HG03439 (cell line): ENCODE measurements at regions not wholly inside any gene's neighbourhood (a gene's known extent, or its start where the extent isn't known, plus 50 kb on each side); places are given as distances from the start of the nearest gene placed in this dataset.

ENCODE experiments used
- ATAC-seq: cut with Tn5 transposase; IDR thresholded peaks from one replicate; pipeline ENCODE4 v1.9.1; 2021; ENCODE audit warnings: mild to moderate bottlenecking, moderate library complexity; ENCODE audit not compliant: unreplicated experiment

DNA sequence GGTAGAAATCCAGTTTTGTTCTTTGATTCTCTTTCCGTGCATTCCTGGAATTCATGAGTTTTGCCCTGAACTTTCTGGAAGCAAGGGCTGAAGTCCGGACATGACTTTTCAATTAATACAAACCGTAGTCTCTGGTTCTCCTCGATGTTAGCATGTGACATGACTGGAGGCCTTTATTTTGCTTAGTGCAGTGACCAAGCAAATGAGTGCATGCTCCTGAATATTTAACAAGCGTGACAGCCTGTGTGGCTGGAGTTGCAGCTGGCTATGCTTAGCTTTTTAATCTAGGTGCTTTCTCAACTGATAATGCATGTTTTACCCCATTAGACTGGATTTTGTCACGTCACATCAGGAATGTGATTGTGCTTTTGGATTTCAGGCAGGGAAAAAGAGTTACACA is 302.1 kb downstream of the MAP2K6 start:
- ATAC-seq = no peak

- no peak for ATAC-seq
Measured at GRCh38 chr17:69717214-69717613, 302.7 kb downstream of the MAP2K6 start.

GRCh38 chr17:69717819-69718218 is 303.3 kb downstream of the MAP2K6 start:
- no peak for ATAC-seq

GRCh38 chr17:69719474-69720048 is 305.1 kb downstream of the MAP2K6 start:
- ATAC-seq = no peak

GRCh38 chr17:69722518-69722917 is 308.0 kb downstream of the MAP2K6 start:
- ATAC-seq = no peak

GRCh38 chr17:69723316-69723715 is 308.8 kb downstream of the MAP2K6 start:
- no peak for ATAC-seq

DNA sequence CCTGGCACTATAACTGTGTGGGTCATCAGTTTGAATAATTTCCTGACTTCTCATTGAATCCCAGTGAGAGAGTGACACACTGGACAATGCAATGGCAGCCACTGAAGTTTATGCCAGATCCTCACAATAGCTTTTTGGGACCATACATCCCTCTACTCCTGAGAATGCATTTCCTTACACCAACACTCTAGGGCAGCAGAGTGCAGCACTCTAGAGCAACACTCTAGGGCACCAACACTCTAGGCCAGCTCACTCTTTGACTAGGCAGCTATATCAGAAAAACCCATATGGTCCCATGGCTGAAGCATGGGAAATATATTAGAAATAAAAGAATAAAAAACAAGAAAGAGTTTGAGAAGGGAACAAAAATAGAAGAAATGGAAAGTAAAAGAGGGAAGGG is 309.2 kb downstream of the MAP2K6 start:
- no peak for ATAC-seq

- no peak for ATAC-seq
Measured at GRCh38 chr17:69724238-69724637, 309.7 kb downstream of the MAP2K6 start.

DNA sequence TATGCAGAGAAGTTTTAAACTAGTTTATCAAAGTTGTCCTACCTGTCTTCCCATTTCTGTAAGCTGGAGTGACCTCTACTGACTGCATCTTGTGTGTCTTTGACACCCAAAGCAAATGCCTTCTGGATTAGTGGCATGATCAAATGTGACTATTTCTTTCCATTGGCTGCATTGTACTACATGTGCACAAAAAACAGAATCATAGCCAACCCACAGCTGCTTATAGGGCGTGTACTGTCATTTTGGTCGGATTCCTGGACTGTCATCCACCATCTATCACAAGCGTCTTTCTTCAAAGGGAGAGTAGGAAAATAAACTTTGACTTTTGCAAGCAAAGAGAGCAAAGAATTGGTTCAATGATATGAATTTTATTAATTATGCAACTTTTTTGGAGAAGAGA is 310.6 kb downstream of the MAP2K6 start:
- no peak for ATAC-seq

DNA sequence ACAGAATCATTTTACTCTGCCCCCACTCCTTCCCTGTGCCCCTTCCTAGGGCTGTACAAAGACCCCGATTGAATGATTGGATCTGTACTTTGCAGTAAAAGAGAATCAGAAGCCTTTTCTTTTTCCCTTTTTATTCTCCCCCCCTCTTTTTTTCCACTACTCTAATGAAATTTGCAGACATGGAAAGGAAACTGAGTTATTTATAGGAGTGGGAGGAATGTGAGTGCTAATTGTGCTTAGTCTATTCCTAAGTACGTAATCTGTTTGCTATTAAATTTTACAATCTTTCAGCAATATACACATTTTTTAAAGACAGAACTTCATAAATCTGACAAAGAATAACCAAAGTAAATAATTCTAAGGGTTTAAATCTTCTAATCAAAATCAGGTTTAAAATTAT is 314.3 kb downstream of the MAP2K6 start:
- no peak for ATAC-seq

DNA sequence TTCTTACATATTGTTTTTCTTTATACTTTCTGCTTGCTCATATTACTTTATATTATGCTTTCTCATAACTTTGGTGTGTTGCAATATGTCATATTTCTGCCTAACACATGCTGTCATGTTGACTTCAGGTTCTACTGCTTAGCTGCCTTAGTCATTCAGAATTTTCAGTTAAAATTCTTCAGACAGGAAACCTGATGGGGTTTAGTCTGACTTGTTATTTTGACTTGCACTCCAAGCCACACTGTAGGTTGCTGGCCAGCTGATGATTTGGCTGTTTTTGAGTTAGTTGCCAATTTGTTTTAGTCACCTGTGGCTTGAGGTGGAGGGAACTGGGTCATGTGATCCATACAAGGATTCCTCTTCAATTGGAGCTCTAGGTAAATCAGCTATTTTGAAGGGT is 315.4 kb downstream of the MAP2K6 start:
- no peak for ATAC-seq

DNA sequence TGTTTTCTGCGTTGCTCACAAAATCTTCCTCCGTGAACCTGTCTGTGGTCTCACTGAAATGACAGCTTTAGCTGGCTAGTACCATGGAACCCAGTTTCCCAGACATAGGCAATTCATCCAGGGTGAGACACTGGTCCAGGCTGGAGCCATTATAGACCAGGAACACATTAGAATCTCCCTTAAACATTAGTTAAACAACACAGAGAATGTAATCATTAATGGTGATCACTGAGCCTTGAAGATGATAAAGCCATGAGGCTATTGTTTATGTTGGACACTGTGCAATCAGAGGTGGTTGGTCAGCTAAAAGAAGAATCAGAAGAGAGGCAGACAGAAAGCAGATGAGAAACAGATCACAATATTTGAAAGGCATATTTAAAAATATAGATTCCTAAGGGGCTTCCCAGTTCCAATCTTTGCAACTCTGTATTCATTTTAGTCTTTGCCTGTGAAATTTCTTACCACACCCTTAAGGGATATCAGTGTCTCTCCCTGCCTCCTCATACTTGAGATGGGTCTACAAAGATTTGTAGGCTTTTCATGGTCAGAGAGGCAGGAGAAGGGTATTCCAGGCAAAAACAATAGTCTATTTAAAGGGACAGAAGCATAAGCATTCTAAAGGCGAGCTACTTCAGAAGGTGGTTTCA is 317.9 kb downstream of the MAP2K6 start:
- ATAC-seq = no peak

DNA sequence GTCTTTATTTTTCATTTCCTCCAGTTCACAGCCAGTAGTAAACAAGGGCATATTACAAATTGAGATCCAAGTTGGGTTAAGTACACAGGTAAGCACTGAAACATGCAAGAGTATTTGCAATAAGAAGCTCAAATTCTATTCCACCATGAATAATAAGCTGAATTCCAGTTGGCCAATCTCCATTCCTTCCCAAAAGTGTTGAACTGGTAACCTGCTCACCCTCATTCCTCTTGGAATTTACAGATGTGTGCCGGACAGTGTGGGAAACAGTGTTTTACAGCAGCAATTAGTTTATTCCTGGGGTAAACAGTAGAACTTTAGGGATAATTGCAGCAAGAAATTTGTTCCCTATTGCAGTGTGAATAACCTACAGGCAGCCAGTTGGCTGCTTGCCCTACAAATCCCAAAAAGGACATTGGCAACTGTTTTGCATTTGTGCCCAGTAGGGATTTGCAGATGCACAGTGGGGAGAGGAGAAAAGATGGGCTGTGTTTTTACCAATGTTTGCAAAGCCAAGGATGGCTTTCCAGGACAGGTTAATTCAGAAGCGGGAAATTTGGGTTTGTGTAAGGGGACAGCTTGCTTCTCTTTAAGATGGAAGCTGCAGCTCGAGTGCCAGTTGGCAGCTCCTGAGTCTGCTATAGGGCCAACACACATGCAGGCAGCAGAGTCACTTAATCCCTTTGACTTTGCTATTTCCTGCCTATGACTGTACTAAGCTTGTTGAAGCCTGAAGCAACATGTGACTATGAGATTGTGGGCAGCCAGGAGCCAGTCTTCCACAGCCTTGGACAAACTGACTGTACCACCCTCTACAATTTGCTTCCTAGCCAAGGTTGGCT is 318.9 kb downstream of the MAP2K6 start:
- ATAC-seq = no peak

- no peak for ATAC-seq
Measured at GRCh38 chr17:69734656-69735055, 320.2 kb downstream of the MAP2K6 start.

GRCh38 chr17:69735285-69735684 is 320.8 kb downstream of the MAP2K6 start:
- ATAC-seq = no peak

DNA sequence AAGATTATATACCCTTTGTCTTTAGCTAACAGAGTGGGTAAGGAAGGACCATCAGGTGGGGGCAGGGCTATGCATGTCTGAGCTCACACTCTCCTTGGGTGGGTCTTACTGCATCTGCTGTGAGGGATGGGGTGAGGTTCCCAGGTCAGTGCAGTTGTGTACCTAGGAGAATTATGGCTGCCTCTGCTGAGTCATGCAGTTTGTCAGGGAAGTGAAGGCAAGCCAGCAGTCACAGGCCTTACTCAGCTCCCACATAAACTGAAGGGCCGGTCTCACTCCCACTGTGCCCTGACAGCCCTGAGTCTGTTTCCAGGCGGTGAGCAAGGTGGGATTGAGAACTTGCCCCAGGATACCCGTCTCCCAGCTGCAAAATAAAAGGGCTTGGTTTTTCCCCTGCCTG is 328.6 kb downstream of the MAP2K6 start:
- no peak for ATAC-seq

DNA sequence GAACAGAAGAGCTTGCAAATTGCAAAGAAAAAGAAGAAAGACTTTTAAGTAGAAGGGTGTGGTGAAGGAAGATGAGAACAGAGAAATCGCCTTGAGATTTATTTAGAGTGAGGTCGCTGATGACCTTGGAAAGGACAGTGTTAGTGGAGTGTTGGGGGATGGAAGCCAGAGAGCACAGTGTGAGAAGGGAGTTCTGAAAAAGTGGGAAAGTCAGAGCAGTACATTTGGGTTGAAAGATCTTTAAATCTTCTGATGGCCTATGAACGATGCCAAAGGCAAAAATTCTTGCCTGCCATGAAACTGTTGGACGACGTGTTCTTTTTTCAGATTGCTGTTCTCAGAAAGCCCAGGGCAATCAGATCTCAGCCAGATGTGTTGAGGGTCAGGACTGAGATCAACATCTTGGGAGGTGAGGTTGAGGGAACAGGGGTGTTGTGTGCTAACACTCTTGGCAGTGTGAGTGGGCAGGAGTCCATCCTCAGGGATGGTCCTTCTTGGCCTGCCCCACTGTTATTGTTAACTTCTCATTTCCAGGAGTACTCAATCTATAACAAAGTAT is 330.1 kb downstream of the MAP2K6 start:
- no peak for ATAC-seq

DNA sequence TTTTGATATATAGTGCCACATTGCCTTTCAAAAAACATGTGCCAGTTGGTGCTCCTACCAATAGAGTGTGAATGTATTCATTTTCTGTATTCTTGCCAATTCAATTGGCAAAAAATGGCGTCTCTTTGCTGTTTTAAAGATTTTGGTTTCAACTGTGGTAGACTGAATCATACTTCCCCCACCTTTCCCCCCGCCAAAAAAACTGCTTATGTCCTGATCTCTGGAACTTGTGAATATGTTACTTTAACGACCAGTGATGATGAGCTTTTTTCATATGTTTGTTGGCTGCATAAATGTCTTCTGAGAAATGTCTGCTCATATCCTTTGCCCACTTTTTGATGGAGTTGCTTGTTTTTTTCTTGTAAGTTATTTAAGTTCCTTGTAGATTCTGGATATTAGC is 325.1 kb upstream of the KCNJ16 start:
- ATAC-seq = no peak

DNA sequence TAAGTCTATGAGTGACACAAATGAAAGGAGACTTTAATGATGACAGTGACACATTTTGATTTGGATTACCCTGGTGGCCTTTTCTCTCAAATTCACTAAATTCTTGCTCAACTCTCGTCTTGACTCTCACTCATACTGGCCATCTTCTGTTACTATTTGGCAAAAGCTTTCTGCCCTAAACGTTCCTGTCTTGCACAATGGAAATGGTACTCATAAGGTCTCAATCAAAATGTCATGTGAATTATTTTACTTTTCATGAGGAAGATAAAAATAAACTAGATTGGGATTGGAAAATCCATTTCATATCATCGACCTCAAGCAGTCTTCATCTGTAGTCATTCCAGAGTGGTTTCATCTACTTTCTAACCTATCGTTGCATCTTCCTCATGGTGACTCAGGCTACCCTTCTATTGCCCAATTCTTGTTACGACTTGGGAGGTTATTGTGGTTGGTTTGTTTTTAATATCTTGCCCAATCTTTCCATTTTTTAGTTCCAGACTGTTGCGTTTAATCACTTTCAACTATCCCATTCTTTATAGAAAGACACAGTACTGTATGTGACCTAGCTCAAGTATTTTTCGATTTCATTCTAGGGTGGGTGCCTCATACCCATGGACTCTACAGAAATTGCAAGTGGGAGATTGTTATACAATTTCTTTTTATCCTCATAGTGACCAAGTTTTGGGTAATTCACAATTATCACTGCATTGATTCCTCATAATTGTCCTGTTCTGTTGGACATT is 317.2 kb upstream of the KCNJ16 start:
- ATAC-seq = no peak

- no peak for ATAC-seq
Measured at GRCh38 chr17:69760562-69760961, 314.5 kb upstream of the KCNJ16 start.

DNA sequence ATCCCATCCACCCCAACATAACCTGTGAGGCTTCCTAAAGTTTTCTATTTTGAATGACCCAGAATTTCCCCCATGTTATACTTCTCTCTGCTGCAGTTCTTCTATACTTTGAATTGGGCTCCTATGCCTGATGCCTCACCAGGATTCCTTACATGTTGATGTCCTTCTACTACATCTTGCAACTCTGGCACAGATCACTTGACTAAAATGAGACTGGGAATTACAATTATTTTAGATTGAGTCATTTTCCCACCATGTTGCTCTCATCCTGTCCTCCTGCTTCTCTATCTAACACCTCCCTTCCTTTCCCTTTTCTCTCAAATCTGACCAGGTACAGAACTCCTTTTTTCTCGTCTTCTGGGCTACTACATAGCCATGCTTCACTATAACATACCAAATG is 314.0 kb upstream of the KCNJ16 start:
- ATAC-seq = no peak
